ENCODE measurements at regions not wholly inside any gene's neighbourhood (a gene's known extent, or its start where the extent isn't known, plus 50 kb on each side); places are given as distances from the start of the nearest gene placed in this dataset.

DNA sequence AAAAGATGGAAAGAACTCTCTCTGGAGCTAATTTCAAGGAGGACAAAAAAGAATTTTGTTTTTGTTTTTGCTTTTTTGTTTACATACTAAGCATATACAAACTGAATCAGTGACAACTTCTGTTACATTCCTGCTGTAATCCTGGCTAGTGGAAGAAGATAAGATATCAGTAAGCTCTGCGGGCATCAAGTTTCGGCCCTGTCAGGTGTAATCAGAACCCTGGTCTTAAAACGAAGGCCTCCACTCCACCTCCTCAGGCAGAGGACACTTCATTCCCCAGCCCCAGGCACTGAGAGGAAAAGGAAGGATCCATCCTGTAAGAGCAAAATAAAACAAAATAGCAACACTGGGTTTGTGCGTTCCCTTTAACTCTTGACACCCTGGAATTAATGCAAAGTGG, 88.9 kb upstream of the ARHGAP29 start:
- H2BK5ac ChIP-seq (ENCODE audit: low read length): no peak overlapping the region
- no peak overlapping the region for H3K9ac ChIP-seq (ENCODE audit: low read depth, low read length, poor library complexity)
- no peak overlapping the region for H4K91ac ChIP-seq (ENCODE audit: low read depth, low read length, poor library complexity)
- H2BK120ac ChIP-seq (ENCODE audit: low read depth, low read length): no peak overlapping the region
- peak overlapping the region; percentile 35 for H2BK12ac ChIP-seq (ENCODE audit: low read length)
- no peak overlapping the region for H4K8ac ChIP-seq (ENCODE audit: low read depth, low read length)
- H3K27ac ChIP-seq (replicated peaks; ENCODE audit: low read length): no peak overlapping the region
- no peak overlapping the region for H3K14ac ChIP-seq (ENCODE audit: low read length)
- H3K4me2 ChIP-seq (ENCODE audit: insufficient read depth, low read length, poor library complexity, severe bottlenecking): no peak overlapping the region
- no peaks in the 10 kb centered on the region for H3K9me3 ChIP-seq (replicated peaks in 1 of 2; ENCODE audit: control insufficient read depth in 2 of 2, insufficient read depth in 1 of 2, low read depth in 1 of 2, low read length in 2 of 2)
- H3K18ac ChIP-seq (ENCODE audit: low read length): no peak overlapping the region
- H3K4ac ChIP-seq (ENCODE audit: low read length): no peak overlapping the region
- H3K4me3 ChIP-seq (ENCODE audit: low read length in 2 of 2): no peak overlapping the region
- H3K79me1 ChIP-seq (ENCODE audit: low read depth, low read length): no peaks in the 10 kb centered on the region
- peaks cover 0 to 10% (median 0%) of the 10 kb centered on the region in 3 experiments for H3K27me3 ChIP-seq (ENCODE audit: control insufficient read depth in 3 of 3, insufficient read depth in 3 of 3, low read depth in 1 of 3, low read length in 3 of 3)
- H3K4me1 ChIP-seq (ENCODE audit: control insufficient read depth in 2 of 2, insufficient read depth in 1 of 2, low read depth in 1 of 2, low read length in 2 of 2): peaks cover 3 to 6% of the 10 kb centered on the region in 2 donors
- no peak for DNase-seq (ENCODE audit: low spot score)
- no peak overlapping the region for H2AK5ac ChIP-seq (ENCODE audit: low read depth, low read length)
- WGBS, 2 donors (ENCODE audit: extremely low coverage in 2 of 2, insufficient read length in 2 of 2, insufficient replicate concordance in 1 of 2): no CpG with 5 or more reads among the region's 4 CpGs
- H3K36me3 ChIP-seq (replicated peaks in 1 of 2; ENCODE audit: control insufficient read depth in 2 of 2, insufficient read depth in 2 of 2, low read length in 2 of 2): no peaks in the 10 kb centered on the region
- H3K23ac ChIP-seq (ENCODE audit: low read depth, low read length, poor library complexity): no peak overlapping the region
- no peak overlapping the region for H2AFZ ChIP-seq (ENCODE audit: low read length)
- H2BK15ac ChIP-seq (ENCODE audit: low read length): no peak overlapping the region

DNA sequence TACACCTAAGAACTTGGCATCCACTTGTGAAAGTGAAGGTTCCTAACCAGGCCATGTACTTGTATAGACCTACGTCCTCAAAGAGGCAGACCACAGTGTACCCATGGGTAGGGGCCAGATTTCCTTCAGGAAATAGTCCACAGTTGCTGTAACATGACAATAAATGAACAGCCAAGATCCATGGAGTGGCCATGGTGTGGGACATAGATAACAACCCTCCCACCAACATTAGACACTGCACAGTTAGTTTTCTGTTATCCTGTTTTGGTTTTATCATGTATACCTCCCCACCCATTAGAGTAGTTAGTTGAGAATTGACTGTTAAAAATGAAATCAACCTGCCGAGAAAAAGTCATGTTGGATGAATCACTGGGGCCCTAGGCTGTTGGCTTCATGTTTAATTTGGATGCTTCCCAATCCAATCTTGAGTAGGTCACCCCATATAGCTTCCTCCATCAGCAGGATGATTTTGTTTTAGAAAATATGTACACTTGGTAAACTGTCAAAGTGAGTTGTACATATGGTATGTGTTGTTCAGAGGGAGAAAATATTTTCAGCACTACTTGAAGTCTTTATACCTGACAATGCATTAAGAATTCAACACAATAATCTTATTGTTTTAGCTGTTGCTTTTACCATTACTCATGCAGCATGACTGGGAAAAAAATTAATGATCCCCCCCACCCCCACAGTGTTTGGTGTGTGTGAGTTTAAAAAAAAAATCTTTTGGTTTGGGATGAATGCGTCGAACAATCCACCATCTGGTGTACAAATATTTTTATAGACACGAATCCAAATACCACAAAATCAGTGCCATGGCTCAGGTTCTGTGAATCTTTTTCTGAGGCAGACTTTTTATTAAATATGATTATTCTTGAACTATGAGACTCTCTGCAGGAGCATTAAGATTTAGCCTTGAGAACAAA, 88.3 kb upstream of the ARHGAP29 start:
- H3K4ac ChIP-seq (ENCODE audit: low read length): no peak overlapping the region
- H3K36me3 ChIP-seq (replicated peaks in 1 of 2; ENCODE audit: control insufficient read depth in 2 of 2, insufficient read depth in 2 of 2, low read length in 2 of 2): no peaks in the 10 kb centered on the region
- H2BK5ac ChIP-seq (ENCODE audit: low read length): no peak overlapping the region
- H3K27ac ChIP-seq (replicated peaks; ENCODE audit: low read length): no peak overlapping the region
- no peak overlapping the region for H2BK15ac ChIP-seq (ENCODE audit: low read length)
- H3K23ac ChIP-seq (ENCODE audit: low read depth, low read length, poor library complexity): no peak overlapping the region
- no peak overlapping the region for H3K4me3 ChIP-seq (ENCODE audit: low read length in 2 of 2)
- peaks cover 3 to 6% of the 10 kb centered on the region in 2 donors for H3K4me1 ChIP-seq (ENCODE audit: control insufficient read depth in 2 of 2, insufficient read depth in 1 of 2, low read depth in 1 of 2, low read length in 2 of 2)
- H3K79me1 ChIP-seq (ENCODE audit: low read depth, low read length): no peaks in the 10 kb centered on the region
- H2BK120ac ChIP-seq (ENCODE audit: low read depth, low read length): no peak overlapping the region
- DNase-seq (ENCODE audit: low spot score): no peak
- WGBS, 2 donors (ENCODE audit: extremely low coverage in 2 of 2, insufficient read length in 2 of 2, insufficient replicate concordance in 1 of 2): no CpG with 5 or more reads among the region's 5 CpGs
- H2AK5ac ChIP-seq (ENCODE audit: low read depth, low read length): no peak overlapping the region
- H2AFZ ChIP-seq (ENCODE audit: low read length): no peak overlapping the region
- H3K4me2 ChIP-seq (ENCODE audit: insufficient read depth, low read length, poor library complexity, severe bottlenecking): no peak overlapping the region
- no peak overlapping the region for H3K18ac ChIP-seq (ENCODE audit: low read length)
- H4K8ac ChIP-seq (ENCODE audit: low read depth, low read length): no peak overlapping the region
- no peaks in the 10 kb centered on the region for H3K9me3 ChIP-seq (replicated peaks in 1 of 2; ENCODE audit: control insufficient read depth in 2 of 2, insufficient read depth in 1 of 2, low read depth in 1 of 2, low read length in 2 of 2)
- H3K9ac ChIP-seq (ENCODE audit: low read depth, low read length, poor library complexity): no peak overlapping the region
- no peak overlapping the region for H4K91ac ChIP-seq (ENCODE audit: low read depth, low read length, poor library complexity)
- peaks cover 0 to 10% (median 0%) of the 10 kb centered on the region in 3 experiments for H3K27me3 ChIP-seq (ENCODE audit: control insufficient read depth in 3 of 3, insufficient read depth in 3 of 3, low read depth in 1 of 3, low read length in 3 of 3)
- no peak overlapping the region for H2BK12ac ChIP-seq (ENCODE audit: low read length)
- H3K14ac ChIP-seq (ENCODE audit: low read length): no peak overlapping the region

DNA sequence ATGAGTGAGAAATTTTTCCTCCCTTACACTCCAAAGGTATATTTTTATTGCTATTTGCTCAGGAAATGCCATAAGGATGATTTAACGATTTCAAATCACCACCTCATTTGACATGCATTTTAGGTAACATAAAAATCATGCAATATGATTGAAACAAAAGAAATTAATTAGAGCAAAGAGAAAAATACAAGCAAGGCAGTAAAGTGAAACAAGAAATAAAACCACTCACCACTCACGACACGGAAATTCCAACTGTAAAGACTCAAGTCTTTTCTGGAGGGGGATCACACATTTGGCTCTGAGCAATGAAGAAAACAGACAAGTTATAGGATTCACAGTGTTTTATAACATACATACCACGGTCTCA, 86.8 kb upstream of the ARHGAP29 start:
- Histone ChIP-seq H3K4me2 (ENCODE audit: insufficient read depth, low read length, poor library complexity, severe bottlenecking) (no peak overlapping the region), H2BK15ac (ENCODE audit: low read length) (no peak overlapping the region), H4K8ac (ENCODE audit: low read depth, low read length) (no peak overlapping the region), H4K91ac (ENCODE audit: low read depth, low read length, poor library complexity) (no peak overlapping the region), H2BK5ac (ENCODE audit: low read length) (no peak overlapping the region), H3K79me1 (ENCODE audit: low read depth, low read length) (no peaks in the 10 kb centered on the region), H3K27ac (replicated peaks; ENCODE audit: low read length) (no peak overlapping the region), H3K9ac (ENCODE audit: low read depth, low read length, poor library complexity) (no peak overlapping the region), H3K4me1 (ENCODE audit: control insufficient read depth in 2 of 2, insufficient read depth in 1 of 2, low read depth in 1 of 2, low read length in 2 of 2) (peaks cover 3 to 10% of the 10 kb centered on the region in 2 donors), H3K4me3 (ENCODE audit: low read length in 2 of 2) (no peak overlapping the region), H3K9me3 (replicated peaks in 1 of 2; ENCODE audit: control insufficient read depth in 2 of 2, insufficient read depth in 1 of 2, low read depth in 1 of 2, low read length in 2 of 2) (no peaks in the 10 kb centered on the region), H2BK120ac (ENCODE audit: low read depth, low read length) (no peak overlapping the region), H3K23ac (ENCODE audit: low read depth, low read length, poor library complexity) (no peak overlapping the region), H3K27me3 (ENCODE audit: control insufficient read depth in 3 of 3, insufficient read depth in 3 of 3, low read depth in 1 of 3, low read length in 3 of 3) (peaks cover 0 to 10% (median 0%) of the 10 kb centered on the region in 3 experiments), H3K4ac (ENCODE audit: low read length) (no peak overlapping the region), H3K36me3 (replicated peaks in 1 of 2; ENCODE audit: control insufficient read depth in 2 of 2, insufficient read depth in 2 of 2, low read length in 2 of 2) (no peaks in the 10 kb centered on the region), H3K18ac (ENCODE audit: low read length) (no peak overlapping the region), H3K14ac (ENCODE audit: low read length) (no peak overlapping the region), H2BK12ac (ENCODE audit: low read length) (no peak overlapping the region), H2AFZ (ENCODE audit: low read length) (no peak overlapping the region), H2AK5ac (ENCODE audit: low read depth, low read length) (no peak overlapping the region)
- no peak for DNase-seq (ENCODE audit: low spot score)
- no CpG with 5 or more reads among the region's 4 CpGs for WGBS, 2 donors (ENCODE audit: extremely low coverage in 2 of 2, insufficient read length in 2 of 2, insufficient replicate concordance in 1 of 2)

DNA sequence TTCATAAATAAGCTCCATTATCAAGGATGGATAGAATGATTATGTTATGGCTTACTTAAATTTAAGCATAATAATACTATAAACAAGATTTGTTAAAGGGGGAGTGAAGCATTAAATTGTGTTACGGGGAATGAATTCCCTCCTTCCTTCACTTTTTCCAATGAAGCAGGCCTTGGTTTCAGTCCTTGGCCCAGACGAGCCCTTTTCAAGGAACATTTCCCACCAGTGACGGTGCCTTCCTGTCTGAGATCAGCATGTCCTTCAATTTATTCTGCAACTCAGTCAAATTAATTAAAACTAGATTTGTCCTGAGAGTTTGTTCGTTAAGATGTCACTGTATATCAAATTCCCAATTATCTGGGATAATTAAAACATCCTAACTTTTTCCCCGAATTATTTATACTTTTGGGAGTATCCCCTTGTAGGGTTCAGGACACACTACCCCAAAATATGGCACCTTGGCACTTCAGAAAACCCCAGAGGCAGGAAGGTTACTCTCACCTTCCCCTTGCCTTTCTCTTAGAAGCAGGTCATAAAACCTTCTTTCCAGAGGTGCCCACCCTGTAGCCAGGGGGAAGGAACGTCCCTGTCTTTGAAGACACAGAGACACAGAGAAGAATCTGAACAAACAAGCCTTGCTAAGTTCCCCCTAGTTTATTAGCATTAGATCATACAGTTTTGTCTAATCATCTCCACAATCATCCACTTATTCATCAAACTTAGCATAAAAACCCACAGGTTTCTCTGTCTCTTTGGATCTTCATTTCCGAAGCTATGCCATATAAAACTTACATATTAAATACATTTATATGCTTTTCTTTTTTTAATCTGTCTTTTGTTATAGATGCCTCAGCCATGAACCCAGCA, 86.2 kb upstream of the ARHGAP29 start:
- H3K79me1 ChIP-seq (ENCODE audit: low read depth, low read length): no peaks in the 10 kb centered on the region
- H3K4me2 ChIP-seq (ENCODE audit: insufficient read depth, low read length, poor library complexity, severe bottlenecking): no peak overlapping the region
- H2BK12ac ChIP-seq (ENCODE audit: low read length): no peak overlapping the region
- no peak overlapping the region for H2AFZ ChIP-seq (ENCODE audit: low read length)
- no peak overlapping the region for H2BK5ac ChIP-seq (ENCODE audit: low read length)
- no peak overlapping the region for H3K18ac ChIP-seq (ENCODE audit: low read length)
- H3K4me1 ChIP-seq (ENCODE audit: control insufficient read depth in 2 of 2, insufficient read depth in 1 of 2, low read depth in 1 of 2, low read length in 2 of 2): peaks cover 3 to 10% of the 10 kb centered on the region in 2 donors
- H4K8ac ChIP-seq (ENCODE audit: low read depth, low read length): no peak overlapping the region
- WGBS, 2 donors (ENCODE audit: extremely low coverage in 2 of 2, insufficient read length in 2 of 2, insufficient replicate concordance in 1 of 2): no CpG with 5 or more reads among the region's 7 CpGs
- H3K36me3 ChIP-seq (replicated peaks in 1 of 2; ENCODE audit: control insufficient read depth in 2 of 2, insufficient read depth in 2 of 2, low read length in 2 of 2): no peaks in the 10 kb centered on the region
- no peak for DNase-seq (ENCODE audit: low spot score)
- H3K23ac ChIP-seq (ENCODE audit: low read depth, low read length, poor library complexity): no peak overlapping the region
- no peaks in the 10 kb centered on the region for H3K9me3 ChIP-seq (replicated peaks in 1 of 2; ENCODE audit: control insufficient read depth in 2 of 2, insufficient read depth in 1 of 2, low read depth in 1 of 2, low read length in 2 of 2)
- no peak overlapping the region for H4K91ac ChIP-seq (ENCODE audit: low read depth, low read length, poor library complexity)
- no peak overlapping the region for H2BK15ac ChIP-seq (ENCODE audit: low read length)
- H3K4ac ChIP-seq (ENCODE audit: low read length): no peak overlapping the region
- H3K4me3 ChIP-seq (ENCODE audit: low read length in 2 of 2): no peak overlapping the region
- H2BK120ac ChIP-seq (ENCODE audit: low read depth, low read length): no peak overlapping the region
- H2AK5ac ChIP-seq (ENCODE audit: low read depth, low read length): no peak overlapping the region
- H3K14ac ChIP-seq (ENCODE audit: low read length): no peak overlapping the region
- no peak overlapping the region for H3K9ac ChIP-seq (ENCODE audit: low read depth, low read length, poor library complexity)
- peaks cover 0 to 8% (median 0%) of the 10 kb centered on the region in 3 experiments for H3K27me3 ChIP-seq (ENCODE audit: control insufficient read depth in 3 of 3, insufficient read depth in 3 of 3, low read depth in 1 of 3, low read length in 3 of 3)
- H3K27ac ChIP-seq (replicated peaks; ENCODE audit: low read length): no peak overlapping the region

All from neuronal stem cell (in vitro differentiated cells).